HG03432 (cell line): ENCODE measurements at regions not wholly inside any gene's neighbourhood (a gene's known extent, or its start where the extent isn't known, plus 50 kb on each side); places are given as distances from the start of the nearest gene placed in this dataset.
"Not testable (repeated sequence)": the region's sequence is repeated elsewhere in the genome, so short reads cannot be mapped to it uniquely, and the experiment has no call there.

Experiments used
- ATAC-seq: cut with Tn5 transposase; IDR thresholded peaks from one replicate; pipeline ENCODE4 v1.9.1; 2021; ENCODE audit warnings: mild to moderate bottlenecking, moderate library complexity; ENCODE audit not compliant: unreplicated experiment

GRCh38 chr16:85527767-85528297 is 85.3 kb upstream of the GSE1 start:
- ATAC-seq = no peak

- ATAC-seq = no peak
Observed at GRCh38 chr16:85528528-85529387, 84.4 kb upstream of the GSE1 start.

GRCh38 chr16:85529489-85530369 is 83.4 kb upstream of the GSE1 start:
- ATAC-seq = no peak

GRCh38 chr16:85530370-85530739 is 82.8 kb upstream of the GSE1 start:
- no peak for ATAC-seq

GRCh38 chr16:85531516-85531915 is 81.6 kb upstream of the GSE1 start:
- no peak for ATAC-seq

GRCh38 chr16:85532147-85532546 is 81.0 kb upstream of the GSE1 start:
- ATAC-seq = no peak

- not testable (repeated sequence) for ATAC-seq
Observed at GRCh38 chr16:85533593-85533992, 79.5 kb upstream of the GSE1 start.

GRCh38 chr16:85534536-85535351 is 78.4 kb upstream of the GSE1 start:
- no peak for ATAC-seq

GRCh38 chr16:85535352-85536072 is 77.6 kb upstream of the GSE1 start:
- no peak for ATAC-seq

GRCh38 chr16:85536073-85536410 is 77.1 kb upstream of the GSE1 start:
- no peak for ATAC-seq

- ATAC-seq = no peak
Observed at GRCh38 chr16:85536411-85537330, 76.5 kb upstream of the GSE1 start.

GRCh38 chr16:85537331-85537788 is 75.8 kb upstream of the GSE1 start:
- ATAC-seq = no peak

- ATAC-seq = no peak
Observed at GRCh38 chr16:85537795-85538401, 75.2 kb upstream of the GSE1 start.

GRCh38 chr16:85539084-85539483 is 74.0 kb upstream of the GSE1 start:
- no peak for ATAC-seq

- ATAC-seq = no peak
Observed at GRCh38 chr16:85539629-85540291, 73.4 kb upstream of the GSE1 start.

GRCh38 chr16:85541181-85541580 is 71.9 kb upstream of the GSE1 start:
- no peak for ATAC-seq

- ATAC-seq = no peak
Observed at GRCh38 chr16:85541619-85541979, 71.5 kb upstream of the GSE1 start.
